ENCODE measurements at regions not wholly inside any gene's neighbourhood (a gene's known extent, or its start where the extent isn't known, plus 50 kb on each side); places are given as distances from the start of the nearest gene placed in this dataset.

DNA sequence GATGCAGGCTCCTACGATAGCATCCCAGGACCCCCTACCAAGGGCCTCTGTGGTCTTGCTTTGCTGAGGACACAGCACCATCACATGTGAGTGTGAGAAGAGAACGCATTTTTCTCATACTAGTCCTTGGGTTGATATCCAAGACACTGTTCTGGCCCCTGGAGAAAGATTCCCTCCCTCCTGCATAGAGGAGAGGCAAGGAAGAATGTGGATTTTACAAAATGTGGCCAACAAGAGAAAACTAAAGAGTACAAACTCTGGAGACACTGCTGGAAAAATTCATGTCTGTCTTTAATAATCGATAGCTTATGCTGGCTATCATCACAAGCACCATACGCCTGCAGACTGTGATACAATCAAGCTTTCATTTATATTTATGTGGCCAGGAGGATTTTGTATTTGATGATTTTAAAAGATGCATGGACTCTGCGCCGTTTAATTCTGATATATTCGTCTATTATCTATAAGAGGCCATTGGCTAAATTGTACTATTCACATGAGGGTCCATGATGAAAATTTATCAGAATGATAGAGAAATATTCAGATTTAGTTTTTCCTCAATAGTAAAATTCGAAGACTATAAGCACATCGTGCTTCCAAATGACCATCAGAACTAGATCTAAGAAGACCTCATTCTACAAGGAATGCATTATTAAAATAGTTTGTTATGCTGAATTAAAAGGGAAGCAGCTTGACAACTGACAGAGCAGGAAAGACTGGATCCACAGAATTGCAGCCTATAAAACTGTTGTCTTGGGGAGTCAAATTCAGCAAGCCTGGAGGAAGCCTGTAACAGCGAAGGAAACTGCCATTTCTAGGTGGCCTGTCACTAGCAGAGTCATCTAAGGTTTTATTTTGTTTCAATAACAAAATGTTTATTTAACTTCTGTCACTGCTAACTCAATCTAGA lies 578.7 kb downstream of the DIAPH3 start:
- no peak overlapping the region for H3K27ac Mint-ChIP-seq (ENCODE audit: unreplicated experiment)
- no peak for TF ChIP-seq EZH2 (IDR thresholded peaks at IDR 0.05; ENCODE audit: insufficient read depth, low read length)
- TF ChIP-seq, protein P1, sequence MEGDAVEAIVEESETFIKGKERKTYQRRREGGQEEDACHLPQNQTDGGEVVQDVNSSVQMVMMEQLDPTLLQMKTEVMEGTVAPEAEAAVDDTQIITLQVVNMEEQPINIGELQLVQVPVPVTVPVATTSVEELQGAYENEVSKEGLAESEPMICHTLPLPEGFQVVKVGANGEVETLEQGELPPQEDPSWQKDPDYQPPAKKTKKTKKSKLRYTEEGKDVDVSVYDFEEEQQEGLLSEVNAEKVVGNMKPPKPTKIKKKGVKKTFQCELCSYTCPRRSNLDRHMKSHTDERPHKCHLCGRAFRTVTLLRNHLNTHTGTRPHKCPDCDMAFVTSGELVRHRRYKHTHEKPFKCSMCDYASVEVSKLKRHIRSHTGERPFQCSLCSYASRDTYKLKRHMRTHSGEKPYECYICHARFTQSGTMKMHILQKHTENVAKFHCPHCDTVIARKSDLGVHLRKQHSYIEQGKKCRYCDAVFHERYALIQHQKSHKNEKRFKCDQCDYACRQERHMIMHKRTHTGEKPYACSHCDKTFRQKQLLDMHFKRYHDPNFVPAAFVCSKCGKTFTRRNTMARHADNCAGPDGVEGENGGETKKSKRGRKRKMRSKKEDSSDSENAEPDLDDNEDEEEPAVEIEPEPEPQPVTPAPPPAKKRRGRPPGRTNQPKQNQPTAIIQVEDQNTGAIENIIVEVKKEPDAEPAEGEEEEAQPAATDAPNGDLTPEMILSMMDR (IDR thresholded peaks at IDR 0.05; ENCODE audit: insufficient read depth, low read depth, low read length), result no peak
- no peak overlapping the region for H3K4me3 Mint-ChIP-seq (ENCODE audit: unreplicated experiment)
- H3K4me1 Mint-ChIP-seq (ENCODE audit: low read depth, unreplicated experiment), result no peaks in the 10 kb centered on the region
- Histone ChIP-seq H3K9me3 (ENCODE audit: insufficient read depth, low read depth, low read length) (no peaks in the 10 kb centered on the region), H3K79me2 (ENCODE audit: insufficient read depth, low read length) (no peaks in the 10 kb centered on the region), H3K9ac (ENCODE audit: low read length) (no peak overlapping the region), H3K4me3 (ENCODE audit: insufficient read depth, low read depth, low read length) (no peak overlapping the region), H3K27ac (ENCODE audit: low read depth, low read length) (no peak overlapping the region), H4K20me1 (ENCODE audit: insufficient read depth, low read length) (no peaks in the 10 kb centered on the region), H3K27me3 (ENCODE audit: insufficient read depth, low read length) (peaks cover 2% of the 10 kb centered on the region), H2AFZ (ENCODE audit: low read depth, low read length) (no peak overlapping the region), H3K4me1 (ENCODE audit: insufficient read depth, low read length) (no peaks in the 10 kb centered on the region), H3K4me2 (ENCODE audit: low read length) (no peak overlapping the region), H3K36me3 (ENCODE audit: insufficient read depth, low read length) (no peaks in the 10 kb centered on the region)
- FAIRE-seq (no peak), DNase-seq (ENCODE audit: low read depth) (no peak)
- H3K36me3 Mint-ChIP-seq (ENCODE audit: low read depth, unreplicated experiment), result no peaks in the 10 kb centered on the region
- H3K9me3 Mint-ChIP-seq (ENCODE audit: unreplicated experiment), result no peaks in the 10 kb centered on the region
- no peaks in the 10 kb centered on the region for H3K27me3 Mint-ChIP-seq (ENCODE audit: low read depth, unreplicated experiment)

DNA sequence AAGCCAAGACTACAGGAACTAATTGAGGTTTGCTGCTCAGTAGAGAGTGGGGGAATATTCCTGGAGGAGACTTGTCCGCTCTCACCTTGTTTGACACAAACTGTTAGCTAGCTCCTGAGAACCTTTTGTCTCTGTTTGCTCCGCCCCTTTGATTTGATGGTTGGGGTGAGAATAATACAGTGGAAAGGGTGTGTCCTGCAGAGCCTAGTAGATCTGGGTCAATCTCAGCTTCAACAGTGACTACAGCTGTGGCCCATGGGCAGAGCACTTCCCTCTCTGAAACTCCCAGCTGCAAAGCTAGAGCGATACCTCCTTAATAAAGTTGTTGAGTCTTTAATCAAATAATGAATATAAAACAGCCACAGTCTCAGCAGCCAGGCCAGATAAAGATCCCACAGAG lies 576.7 kb downstream of the DIAPH3 start:
- DNase-seq (ENCODE audit: low read depth) (no peak), FAIRE-seq (no peak)
- Mint-ChIP-seq H3K4me3 (ENCODE audit: unreplicated experiment) (no peak overlapping the region), H3K27me3 (ENCODE audit: low read depth, unreplicated experiment) (no peaks in the 10 kb centered on the region), H3K4me1 (ENCODE audit: low read depth, unreplicated experiment) (no peaks in the 10 kb centered on the region), H3K9me3 (ENCODE audit: unreplicated experiment) (peaks cover 3% of the 10 kb centered on the region), H3K27ac (ENCODE audit: unreplicated experiment) (no peak overlapping the region), H3K36me3 (ENCODE audit: low read depth, unreplicated experiment) (no peaks in the 10 kb centered on the region)
- H4K20me1 ChIP-seq (ENCODE audit: insufficient read depth, low read length), result no peaks in the 10 kb centered on the region
- H3K79me2 ChIP-seq (ENCODE audit: insufficient read depth, low read length), result no peaks in the 10 kb centered on the region
- H3K4me1 ChIP-seq (ENCODE audit: insufficient read depth, low read length), result no peaks in the 10 kb centered on the region
- peaks cover 2% of the 10 kb centered on the region for H3K27me3 ChIP-seq (ENCODE audit: insufficient read depth, low read length)
- no peak overlapping the region for H3K9ac ChIP-seq (ENCODE audit: low read length)
- no peak overlapping the region for H3K27ac ChIP-seq (ENCODE audit: low read depth, low read length)
- H3K4me3 ChIP-seq (ENCODE audit: insufficient read depth, low read depth, low read length), result no peak overlapping the region
- no peak overlapping the region for H2AFZ ChIP-seq (ENCODE audit: low read depth, low read length)
- no peaks in the 10 kb centered on the region for H3K36me3 ChIP-seq (ENCODE audit: insufficient read depth, low read length)
- no peak overlapping the region for H3K4me2 ChIP-seq (ENCODE audit: low read length)
- no peak for TF ChIP-seq EZH2 (IDR thresholded peaks at IDR 0.05; ENCODE audit: insufficient read depth, low read length)
- TF ChIP-seq, protein P1 (IDR thresholded peaks at IDR 0.05; ENCODE audit: insufficient read depth, low read depth, low read length), result no peak
- H3K9me3 ChIP-seq (ENCODE audit: insufficient read depth, low read depth, low read length), result no peaks in the 10 kb centered on the region
